GM10248 (cell line): ENCODE measurements at regions not wholly inside any gene's neighbourhood (a gene's known extent, or its start where the extent isn't known, plus 50 kb on each side); places are given as distances from the start of the nearest gene placed in this dataset.

Experiments
- CTCF ChIA-PET: fragments of 300-600 bp; sonication (Branson Sonifier 250); formaldehyde crosslinking; extraction: SDS; loops from one replicate; lab custom pipeline; 2021; ENCODE audit warnings: antibody characterized with exemption; lab: Yijun Ruan, JAX
- POLR2A ChIA-PET: fragments of 350-650 bp; sonication (Branson Sonifier 250); formaldehyde crosslinking; extraction: SDS; loops from one replicate; lab custom pipeline; 2020; ENCODE audit warnings: antibody characterized with exemption; lab: Yijun Ruan, JAX
- DNase-seq: peaks from one replicate; pipeline ENCODE4 v3.0.0; 2012; ENCODE audit errors: extremely low spot score
- TF ChIP-seq, protein P1 (sequence below): IDR thresholded peaks from 2 replicates; pipeline ENCODE4 v1.5.1; 2012; ENCODE audit warnings: mild to moderate bottlenecking, low read depth; ENCODE audit errors: extremely low read depth, missing control alignments, control extremely low read depth

DNA sequence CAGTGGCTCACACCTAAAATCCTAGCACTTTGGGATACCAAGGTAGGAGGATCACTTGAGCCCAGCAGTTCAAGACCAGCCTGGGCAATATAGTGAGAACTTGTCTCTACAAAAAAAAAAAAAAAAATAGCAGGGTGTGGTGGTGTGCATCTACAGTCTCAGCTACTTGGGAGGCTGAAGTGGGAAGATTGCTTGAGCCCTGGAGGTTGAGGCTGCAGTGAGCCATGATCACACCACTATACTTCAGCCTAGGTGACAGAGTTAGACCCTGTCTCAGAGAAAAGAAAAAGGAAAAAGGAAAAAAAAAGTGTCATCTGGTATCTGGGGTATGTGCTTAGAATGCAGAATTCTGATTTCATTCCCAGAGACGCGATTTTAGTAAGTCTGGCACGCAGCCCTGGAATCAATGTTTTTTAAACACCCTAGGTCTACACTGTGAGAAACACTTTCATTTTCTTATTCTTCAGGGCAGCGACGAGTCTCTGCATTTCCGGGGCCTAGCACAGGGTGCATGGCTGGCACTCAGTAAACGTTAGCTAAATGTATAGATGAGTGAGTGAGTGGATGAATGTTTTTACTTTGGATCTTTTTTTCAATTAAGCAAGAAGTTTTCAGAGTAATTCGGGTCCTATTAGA is 243.8 kb upstream of the PWP1 start:
- CTCF ChIA-PET: interaction anchor here (1.2 to 2.6 kb wide), 3 partner anchors 7 to 310 kb away, joined by 3 to 7 read pairs (median 3); no protein-coding TSS in a partner anchor
- POLR2A ChIA-PET: no interaction called here

DNA sequence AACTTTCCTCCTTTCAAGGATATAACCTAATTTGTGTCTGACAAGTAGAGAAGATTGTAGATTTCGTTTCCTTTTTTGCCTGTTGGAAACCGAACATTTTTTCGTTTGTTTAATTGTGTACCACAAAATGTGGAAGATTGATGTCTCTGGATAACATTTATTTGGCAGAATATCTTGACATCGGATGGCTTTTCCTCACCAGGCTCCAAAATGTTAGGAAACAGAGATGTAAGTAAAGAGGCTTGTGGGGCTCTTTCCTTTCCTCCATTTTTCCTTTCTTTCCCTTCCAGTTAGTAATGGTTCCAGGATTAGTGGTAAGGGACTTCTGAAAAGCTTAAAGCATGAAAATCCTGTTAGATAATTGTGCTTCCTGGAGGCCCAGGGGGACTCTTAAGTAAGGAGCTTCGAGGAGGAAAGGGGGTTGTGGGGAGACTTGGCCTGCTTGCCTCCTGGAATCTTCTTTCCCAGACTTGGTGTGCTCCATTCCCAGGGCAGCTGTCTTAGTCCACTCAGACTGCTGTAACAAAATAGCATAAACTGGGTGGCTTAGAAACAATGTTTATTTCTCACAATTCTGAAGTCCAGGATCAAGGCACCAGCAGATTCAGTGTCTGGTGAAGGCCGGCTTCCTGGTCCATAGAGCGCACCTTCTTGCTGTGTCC is 243.1 kb upstream of the PWP1 start:
- CTCF ChIA-PET: interaction anchor here (1.4 kb wide), 1 partner anchor 8 kb away, joined by 3 read pairs; no protein-coding TSS in a partner anchor
- no peak for DNase-seq
- TF ChIP-seq, protein P1, sequence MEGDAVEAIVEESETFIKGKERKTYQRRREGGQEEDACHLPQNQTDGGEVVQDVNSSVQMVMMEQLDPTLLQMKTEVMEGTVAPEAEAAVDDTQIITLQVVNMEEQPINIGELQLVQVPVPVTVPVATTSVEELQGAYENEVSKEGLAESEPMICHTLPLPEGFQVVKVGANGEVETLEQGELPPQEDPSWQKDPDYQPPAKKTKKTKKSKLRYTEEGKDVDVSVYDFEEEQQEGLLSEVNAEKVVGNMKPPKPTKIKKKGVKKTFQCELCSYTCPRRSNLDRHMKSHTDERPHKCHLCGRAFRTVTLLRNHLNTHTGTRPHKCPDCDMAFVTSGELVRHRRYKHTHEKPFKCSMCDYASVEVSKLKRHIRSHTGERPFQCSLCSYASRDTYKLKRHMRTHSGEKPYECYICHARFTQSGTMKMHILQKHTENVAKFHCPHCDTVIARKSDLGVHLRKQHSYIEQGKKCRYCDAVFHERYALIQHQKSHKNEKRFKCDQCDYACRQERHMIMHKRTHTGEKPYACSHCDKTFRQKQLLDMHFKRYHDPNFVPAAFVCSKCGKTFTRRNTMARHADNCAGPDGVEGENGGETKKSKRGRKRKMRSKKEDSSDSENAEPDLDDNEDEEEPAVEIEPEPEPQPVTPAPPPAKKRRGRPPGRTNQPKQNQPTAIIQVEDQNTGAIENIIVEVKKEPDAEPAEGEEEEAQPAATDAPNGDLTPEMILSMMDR: no peak
- POLR2A ChIA-PET: no interaction called here

More for the DNA sequence above, 243.8 kb upstream of the PWP1 start:
- no peak for DNase-seq
- TF ChIP-seq, protein P1: no peak

DNA sequence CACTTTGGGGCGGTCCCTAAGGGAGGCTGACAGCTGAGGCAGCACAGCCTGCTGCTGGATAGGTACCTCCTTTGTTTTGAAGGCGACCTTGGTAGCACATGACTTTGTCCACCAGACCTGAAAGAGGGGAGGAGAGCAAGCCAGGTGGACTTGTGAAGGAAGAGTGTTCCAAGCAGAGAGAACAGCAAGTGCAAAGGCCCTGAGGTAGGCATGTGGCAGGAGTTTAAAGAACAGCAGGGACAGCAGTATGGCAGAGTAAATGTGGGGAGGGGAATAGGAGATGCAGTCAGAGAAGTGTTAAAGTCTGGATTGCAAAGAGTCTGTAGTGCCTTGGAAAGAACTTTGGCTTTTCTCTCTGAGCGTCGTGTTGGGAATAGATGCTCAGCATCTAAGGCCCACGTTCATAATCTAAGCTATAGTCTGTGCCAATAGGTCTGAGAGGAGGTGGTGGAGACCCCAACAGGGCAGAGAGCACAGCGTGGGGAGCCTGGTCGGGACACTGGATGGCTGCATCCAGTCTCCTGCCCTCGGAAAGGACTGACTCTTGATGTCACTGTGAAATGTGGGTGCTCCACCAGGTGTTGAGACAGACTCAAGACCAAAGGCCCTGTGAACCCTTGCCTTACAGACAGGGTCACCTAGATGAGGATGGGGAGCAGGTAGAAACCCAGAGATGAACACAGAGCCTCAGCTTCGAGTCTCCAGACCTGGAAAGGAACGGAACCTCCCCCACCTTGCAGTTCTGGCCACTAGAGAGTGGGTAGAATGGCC is 242.1 kb upstream of the PWP1 start:
- POLR2A ChIA-PET: no interaction called here
- no peak for DNase-seq
- TF ChIP-seq, protein P1: no peak
- CTCF ChIA-PET: interaction anchor here (1.4 kb wide), 1 partner anchor 9 kb away, joined by 3 read pairs; no protein-coding TSS in a partner anchor

DNA sequence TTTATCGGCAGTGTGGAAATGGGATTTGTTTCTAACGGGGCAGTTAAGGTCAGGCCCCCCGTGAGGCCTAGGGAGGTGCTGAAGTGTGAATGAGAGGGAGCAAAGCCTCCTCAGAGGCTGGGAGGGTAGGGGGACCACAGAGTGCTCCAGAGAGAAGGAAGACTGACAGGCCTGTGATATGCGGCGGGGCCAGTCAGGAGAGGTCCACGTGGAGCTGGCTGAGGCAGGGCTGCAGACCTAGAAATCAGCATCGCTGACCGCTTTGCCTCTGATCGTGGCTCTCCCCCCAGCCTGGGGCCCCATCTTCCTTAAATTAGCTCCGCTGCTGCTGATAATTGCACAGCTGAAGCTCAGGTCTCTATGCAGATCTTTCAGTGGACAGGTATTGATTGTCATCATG is 240.8 kb upstream of the PWP1 start:
- CTCF ChIA-PET: no interaction called here
- TF ChIP-seq, protein P1: no peak
- POLR2A ChIA-PET: no interaction called here
- DNase-seq: no peak

GRCh38 chr12:107446476-107446875 is 239.1 kb upstream of the PWP1 start:
- POLR2A ChIA-PET: no interaction called here
- CTCF ChIA-PET: no interaction called here
- TF ChIP-seq, protein P1: no peak
- DNase-seq: no peak

GRCh38 chr12:107447336-107447735 is 238.3 kb upstream of the PWP1 start:
- no peak for DNase-seq
- TF ChIP-seq, protein P1: no peak
- ChIA-PET CTCF (interaction anchor here (1.6 to 2.0 kb wide), 2 partner anchors 8 to 159 kb away, joined by 4 to 8 read pairs; no protein-coding TSS in a partner anchor), POLR2A (no interaction called here)
